HL-60 (cell line): ENCODE measurements at regions not wholly inside any gene's neighbourhood (a gene's known extent, or its start where the extent isn't known, plus 50 kb on each side); places are given as distances from the start of the nearest gene placed in this dataset.

Experiments used
- CTCF ChIP-seq: IDR thresholded peaks from one replicate; pipeline ENCODE4 v1.5.1; 2011; ENCODE audit warnings: low read length, control low read depth, inconsistent platforms; ENCODE audit not compliant: insufficient read depth
- POLR2AphosphoS5 ChIP-seq: IDR thresholded peaks from 2 replicates; pipeline ENCODE4 v1.6.1; 2012; ENCODE audit warnings: low read depth
- REST ChIP-seq: IDR thresholded peaks from 2 replicates; pipeline ENCODE4 v1.6.1; 2012; ENCODE audit warnings: low read depth; ENCODE audit not compliant: insufficient replicate concordance
- SPI1 ChIP-seq: IDR thresholded peaks from 2 replicates; pipeline ENCODE4 v1.6.1; 2012; ENCODE audit warnings: low read depth, mild to moderate bottlenecking, borderline replicate concordance

DNA sequence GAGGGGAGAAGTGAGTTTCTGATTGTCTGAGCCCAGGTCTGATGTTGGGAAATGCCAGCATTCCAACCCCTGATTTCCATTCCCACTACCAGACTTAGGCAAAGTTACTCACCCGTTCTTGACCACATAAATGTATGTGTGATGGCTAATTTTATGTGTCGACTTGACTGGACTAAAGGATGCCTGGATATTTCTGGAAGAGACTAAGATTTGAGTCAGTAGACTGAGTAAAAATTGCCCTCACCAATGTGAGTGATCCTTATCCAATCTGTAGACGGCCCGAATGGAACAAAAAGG lies 95.8 kb upstream of the TAB2 start:
- TF ChIP-seq CTCF (no peak), REST (no peak), SPI1 (no peak), POLR2AphosphoS5 (no peak)
